H1 (cell line): ENCODE measurements at regions not wholly inside any gene's neighbourhood (a gene's known extent, or its start where the extent isn't known, plus 50 kb on each side); places are given as distances from the start of the nearest gene placed in this dataset.

Source experiments
- CTCF ChIA-PET: fragments of 300-600 bp; sonication (Branson Sonifier 250); formaldehyde crosslinking; loops from one replicate; lab custom pipeline; 2021; ENCODE audit not compliant: partially characterized antibody; lab: Charles Lee
- POLR2A ChIA-PET: fragments of 300-600 bp; sonication (Branson Sonifier 250); formaldehyde crosslinking; loops from one replicate; lab custom pipeline; 2021; ENCODE audit warnings: inconsistent platforms; ENCODE audit not compliant: partially characterized antibody; lab: Charles Lee
- DNase-seq, 2 experiments: peaks; one replicate each; pipeline versions ENCODE4 v3.0.0 to v3.0.0-alpha.2; 2010 to 2022; ENCODE audit warnings: low spot score in 2 of 2, low read depth in 1 of 2, mixed read lengths in 1 of 2
- FAIRE-seq: peaks from 2 replicates; lab custom pipeline; 2011; peaks lifted over from hg19 to GRCh38; lab: Jason Lieb, UNC
- H2AFZ ChIP-seq: 2 replicates; pipeline ENCODE4 v1.8.1; 2012; ENCODE audit warnings: low read length, inconsistent platforms
- H2AK5ac ChIP-seq: 2 replicates; pipeline ENCODE4 v1.6.1; 2013; ENCODE audit warnings: low read depth, low read length
- H2BK120ac ChIP-seq: replicated peaks from 2 replicates; pipeline ENCODE3; 2013; ENCODE audit warnings: low read depth, low read length, inconsistent platforms
- H2BK12ac ChIP-seq: 2 replicates; pipeline ENCODE4 v1.6.1; 2013; ENCODE audit warnings: low read depth, low read length
- H2BK15ac ChIP-seq: 2 replicates; pipeline ENCODE4 v1.6.1; 2013; ENCODE audit warnings: low read length
- H2BK20ac ChIP-seq: 2 replicates; pipeline ENCODE4 v1.6.1; 2013; ENCODE audit warnings: low read length
- H2BK5ac ChIP-seq: 2 replicates; pipeline ENCODE4 v1.6.1; 2013; ENCODE audit warnings: low read depth, low read length
- H3K14ac ChIP-seq: 2 replicates; pipeline ENCODE4 v1.6.1; 2013; ENCODE audit warnings: inconsistent platforms; ENCODE audit not compliant: insufficient read length
- H3K18ac ChIP-seq: 2 replicates; pipeline ENCODE4 v1.6.1; 2013; ENCODE audit warnings: low read length; ENCODE audit errors: extremely low read depth
- H3K23ac ChIP-seq: 2 replicates; pipeline ENCODE4 v1.6.1; 2013; ENCODE audit warnings: inconsistent platforms; ENCODE audit not compliant: insufficient read length
- H3K23me2 ChIP-seq: 2 replicates; pipeline ENCODE4 v1.6.1; 2013; ENCODE audit warnings: low read depth, low read length
- H3K27ac ChIP-seq: 2 replicates; pipeline ENCODE4 v1.6.1; 2011; ENCODE audit warnings: low read depth, low read length, inconsistent platforms
- H3K27me3 ChIP-seq, 4 experiments: replicated peaks in 1 of 4; 1 replicate in 1 of 4; 2 replicates in 3 of 4; pipeline versions ENCODE4 v1.6.1 to v1.8.1; 2011 to 2013; ENCODE audit warnings: low read length in 3 of 4, mild to moderate bottlenecking in 3 of 4, inconsistent platforms in 2 of 4, mixed read lengths in 2 of 4, moderate library complexity in 1 of 4; ENCODE audit not compliant: control insufficient read depth in 3 of 4, insufficient read depth in 3 of 4; ENCODE audit errors: extremely low read depth in 1 of 4
- H3K36me3 ChIP-seq, 4 experiments: 2 replicates each; pipeline versions ENCODE4 v1.6.1 to v1.8.1; 2011 to 2013; ENCODE audit warnings: mild to moderate bottlenecking in 4 of 4, low read length in 3 of 4, moderate library complexity in 2 of 4, control low read depth in 1 of 4, inconsistent platforms in 1 of 4; ENCODE audit not compliant: insufficient read depth in 4 of 4, control insufficient read depth in 2 of 4
- H3K4ac ChIP-seq: replicated peaks from 2 replicates; pipeline ENCODE3; 2013; ENCODE audit warnings: low read length, low read depth, mixed read lengths, inconsistent platforms; ENCODE audit not compliant: insufficient read length
- H3K4me1 ChIP-seq, 4 experiments: replicated peaks in 1 of 4; 1 replicate in 1 of 4; 2 replicates in 3 of 4; pipeline versions ENCODE4 v1.6.1 to v1.8.1; 2011 to 2013; ENCODE audit warnings: low read length in 3 of 4, inconsistent platforms in 2 of 4, mixed read lengths in 1 of 4; ENCODE audit not compliant: insufficient read depth in 4 of 4, control insufficient read depth in 3 of 4
- H3K4me2 ChIP-seq, 2 experiments: 2 replicates each; pipeline versions ENCODE4 v1.6.1 to v1.8.1; 2011 to 2013; ENCODE audit warnings: low read depth in 2 of 2, low read length in 2 of 2, control low read depth in 1 of 2, inconsistent platforms in 1 of 2, mild to moderate bottlenecking in 1 of 2; ENCODE audit not compliant: insufficient read depth in 1 of 2
- H3K4me3 ChIP-seq, 4 experiments: fragments of 200-600, 300-600 bp in 1 of 4; sonication (generic), shearing (Covaris generic), sonication (Bioruptor Twin) in 1 of 4; 2 replicates each; pipeline versions ENCODE4 v1.5.1 to v1.8.1; 2011 to 2016; ENCODE audit warnings: low read length in 4 of 4, low read depth in 3 of 4, control low read depth in 2 of 4, inconsistent platforms in 2 of 4, mild to moderate bottlenecking in 2 of 4, mixed read lengths in 1 of 4, moderate library complexity in 1 of 4; ENCODE audit not compliant: insufficient read depth in 2 of 4; ENCODE audit errors: extremely low read depth in 1 of 4
- H3K56ac ChIP-seq: replicated peaks from 2 replicates; pipeline ENCODE3; 2013; ENCODE audit warnings: low read depth, mild to moderate bottlenecking, mixed read lengths, low read length, inconsistent platforms; ENCODE audit not compliant: insufficient read length
- H3K79me1 ChIP-seq: 2 replicates; pipeline ENCODE4 v1.6.1; 2013; ENCODE audit warnings: low read depth, low read length, control low read depth
- H3K79me2 ChIP-seq, 2 experiments: 2 replicates each; pipeline versions ENCODE4 v1.6.1 to v1.8.1; 2012 to 2013; ENCODE audit warnings: low read length in 2 of 2, mild to moderate bottlenecking in 2 of 2, inconsistent platforms in 1 of 2; ENCODE audit not compliant: insufficient read depth in 2 of 2, control insufficient read depth in 1 of 2
- H3K9ac ChIP-seq, 4 experiments: replicated peaks in 1 of 4; 1 replicate in 1 of 4; 2 replicates in 3 of 4; pipeline versions ENCODE4 v1.6.1 to v1.8.1; 2011 to 2013; ENCODE audit warnings: low read depth in 3 of 4, low read length in 3 of 4, control low read depth in 2 of 4, mild to moderate bottlenecking in 2 of 4, moderate library complexity in 2 of 4, inconsistent platforms in 1 of 4; ENCODE audit errors: extremely low read depth in 1 of 4
- H3K9me3 ChIP-seq, 2 experiments: 2 replicates each; pipeline versions ENCODE4 v1.6.1 to v1.8.1; 2012 to 2013; ENCODE audit warnings: mild to moderate bottlenecking in 2 of 2, moderate library complexity in 2 of 2, control low read depth in 1 of 2, inconsistent platforms in 1 of 2, low read depth in 1 of 2, low read length in 1 of 2, mixed read lengths in 1 of 2; ENCODE audit not compliant: insufficient read depth in 2 of 2
- H4K20me1 ChIP-seq, 2 experiments: replicated peaks in 1 of 2; 2 replicates each; pipeline versions ENCODE3 to v1.8.1; 2011 to 2013; ENCODE audit warnings: inconsistent platforms in 2 of 2, low read length in 2 of 2, mild to moderate bottlenecking in 1 of 2; ENCODE audit not compliant: insufficient read depth in 2 of 2, control insufficient read depth in 1 of 2
- H4K5ac ChIP-seq: 2 replicates; pipeline ENCODE4 v1.6.1; 2013; ENCODE audit warnings: low read length, low read depth, mixed read lengths, inconsistent platforms; ENCODE audit not compliant: insufficient read length
- H4K8ac ChIP-seq: 2 replicates; pipeline ENCODE4 v1.8.0; 2013; ENCODE audit warnings: mild to moderate bottlenecking, moderate library complexity, low read length, inconsistent platforms; ENCODE audit not compliant: insufficient read depth; ENCODE audit errors: extremely low read depth
- H4K91ac ChIP-seq: replicated peaks from 2 replicates; pipeline ENCODE3; 2013; ENCODE audit warnings: low read length, mixed read lengths, inconsistent platforms; ENCODE audit not compliant: insufficient read length
- RAD21 ChIP-seq, 2 experiments: IDR thresholded peaks in 1 of 2; conservative IDR thresholded peaks in 1 of 2; 2 replicates each; pipeline ENCODE4 v1.6.1; 2011; ENCODE audit warnings: low read depth in 2 of 2, low read length in 2 of 2, improper control_type of control experiment in 1 of 2, inconsistent platforms in 1 of 2, mild to moderate bottlenecking in 1 of 2, moderate library complexity in 1 of 2
- TEAD4 ChIP-seq: IDR thresholded peaks from 2 replicates; pipeline ENCODE4 v1.6.1; 2012; ENCODE audit warnings: low read depth, low read length, inconsistent platforms, mixed read lengths
- WGBS, 2 experiments: shearing (Covaris generic) in 1 of 2; methylation state at CpG; one replicate each; pipeline versions ENCODE4 v1.1.6 to v1.1.7; 2013 to 2015; ENCODE audit warnings: low lambda C conversion rate in 2 of 2, mixed read lengths in 2 of 2, inconsistent platforms in 1 of 2, low coverage in 1 of 2, missing lambda C conversion rate in 1 of 2; ENCODE audit not compliant: insufficient replicate concordance in 2 of 2, insufficient coverage in 1 of 2, insufficient read length in 1 of 2; ENCODE audit errors: extremely low coverage in 1 of 2, missing lambda C conversion rate in 1 of 2; 5-methylcytosine and 5-hydroxymethylcytosine counted together
- TF ChIP-seq, protein P1 (sequence below), 3 experiments: IDR thresholded peaks; 1 replicate in 2 of 3; 2 replicates in 1 of 3; pipeline versions ENCODE4 v1.5.1 to v1.6.1; 2011; ENCODE audit warnings: low read length in 3 of 3, mild to moderate bottlenecking in 3 of 3, inconsistent platforms in 2 of 3, low read depth in 1 of 3, moderate library complexity in 1 of 3; ENCODE audit not compliant: insufficient read depth in 1 of 3; ENCODE audit errors: control extremely low read depth in 1 of 3

GRCh38 chr5:54867310-54867944, 118.0 kb downstream of the ESM1 start:
- Histone ChIP-seq H3K79me2 (no peaks in the 10 kb centered on the region), H2BK20ac (no peak overlapping the region), H4K91ac (no peak overlapping the region), H2AK5ac (no peak overlapping the region), H3K27ac (no peak overlapping the region), H3K27me3 (peaks cover 0 to 1% (median 0%) of the 10 kb centered on the region in 4 experiments; a peak in 1 of 7 replicates), H3K23ac (no peak overlapping the region), H3K4ac (no peak overlapping the region), H4K20me1 (no peaks in the 10 kb centered on the region), H3K23me2 (no peaks in the 10 kb centered on the region; the same call in 1 of the 2 replicates), H4K5ac (no peak overlapping the region), H3K18ac (no peak overlapping the region), H3K14ac (no peak overlapping the region), H3K9ac (no peak overlapping the region), H3K4me1 (no peaks in the 10 kb centered on the region), H2BK15ac (no peak overlapping the region), H3K4me3 (no peak overlapping the region), H2AFZ (no peak overlapping the region), H3K56ac (no peak overlapping the region), H2BK120ac (no peak overlapping the region), H2BK5ac (no peak overlapping the region), H3K36me3 (no peaks in the 10 kb centered on the region), H3K79me1 (no peaks in the 10 kb centered on the region), H3K4me2 (no peak overlapping the region), H4K8ac (no peak overlapping the region), H2BK12ac (no peak overlapping the region), H3K9me3 (no peaks in the 10 kb centered on the region)
- no peak for TF ChIP-seq TEAD4
- TF ChIP-seq RAD21 (IDR thresholded peaks at IDR 0.05 in 1 of 2, conservative IDR thresholded peaks at IDR 0.05 in 1 of 2; ENCODE audit: low read depth in 2 of 2, low read length in 2 of 2), result peak; percentile 47 to 51
- TF ChIP-seq, protein P1, sequence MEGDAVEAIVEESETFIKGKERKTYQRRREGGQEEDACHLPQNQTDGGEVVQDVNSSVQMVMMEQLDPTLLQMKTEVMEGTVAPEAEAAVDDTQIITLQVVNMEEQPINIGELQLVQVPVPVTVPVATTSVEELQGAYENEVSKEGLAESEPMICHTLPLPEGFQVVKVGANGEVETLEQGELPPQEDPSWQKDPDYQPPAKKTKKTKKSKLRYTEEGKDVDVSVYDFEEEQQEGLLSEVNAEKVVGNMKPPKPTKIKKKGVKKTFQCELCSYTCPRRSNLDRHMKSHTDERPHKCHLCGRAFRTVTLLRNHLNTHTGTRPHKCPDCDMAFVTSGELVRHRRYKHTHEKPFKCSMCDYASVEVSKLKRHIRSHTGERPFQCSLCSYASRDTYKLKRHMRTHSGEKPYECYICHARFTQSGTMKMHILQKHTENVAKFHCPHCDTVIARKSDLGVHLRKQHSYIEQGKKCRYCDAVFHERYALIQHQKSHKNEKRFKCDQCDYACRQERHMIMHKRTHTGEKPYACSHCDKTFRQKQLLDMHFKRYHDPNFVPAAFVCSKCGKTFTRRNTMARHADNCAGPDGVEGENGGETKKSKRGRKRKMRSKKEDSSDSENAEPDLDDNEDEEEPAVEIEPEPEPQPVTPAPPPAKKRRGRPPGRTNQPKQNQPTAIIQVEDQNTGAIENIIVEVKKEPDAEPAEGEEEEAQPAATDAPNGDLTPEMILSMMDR (IDR thresholded peaks at IDR 0.05; ENCODE audit: control extremely low read depth in 1 of 3, insufficient read depth in 1 of 3, low read depth in 1 of 3, low read length in 3 of 3), result peak in 1 of 3 experiments; percentile 11; a peak in 1 of 4 replicates
- DNase-seq (no peak), FAIRE-seq (no peak)
- WGBS, 2 experiments, result 74% methylated on average over 7 of the region's 7 CpGs; no CpG with 5 or more reads in 1 of the 2 experiments
- ChIA-PET POLR2A (no interaction called here), CTCF (interaction anchor here (0.6 to 4.8 kb wide), 37 partner anchors 10 to 1059 kb away, joined by 3 to 58 read pairs (median 5); partner anchors contain the start of gene SNX18)
